ENCODE measurements at regions not wholly inside any gene's neighbourhood (a gene's known extent, or its start where the extent isn't known, plus 50 kb on each side); places are given as distances from the start of the nearest gene placed in this dataset.

DNA sequence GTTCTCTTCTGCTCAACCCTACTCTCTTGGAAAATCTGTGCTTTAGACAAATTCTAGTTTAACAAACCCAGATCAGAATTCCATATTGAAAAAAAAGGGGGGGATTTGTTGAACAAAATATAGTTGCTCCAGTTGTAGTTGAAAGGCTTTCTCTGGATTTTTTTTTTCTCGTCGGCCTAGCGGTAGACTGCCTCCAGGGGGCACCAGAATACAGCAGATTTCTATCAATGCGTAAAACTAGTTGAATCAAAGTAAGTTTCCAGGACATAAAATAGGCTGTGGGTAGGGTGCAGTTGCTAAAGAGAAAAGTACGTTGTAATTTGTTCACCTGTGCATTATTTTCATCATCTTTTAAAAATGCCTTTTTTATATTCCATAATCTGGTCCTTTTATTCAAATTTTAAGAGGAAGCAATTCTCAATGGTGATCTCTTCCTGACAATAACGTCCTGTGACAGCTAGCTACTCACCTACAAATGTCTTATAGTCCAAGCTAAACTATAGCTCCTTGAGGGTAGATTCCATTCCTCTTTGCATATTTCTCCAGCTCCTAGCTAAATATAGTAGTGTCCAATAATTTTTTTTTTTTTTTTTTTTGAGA, 105.4 kb downstream of the PERP start:
- in situ Hi-C loops (cut with MboI; ENCODE audit: low sequenced_read_pairs) = loop anchor here (5.0 to 10.0 kb wide), 2 partner anchors 110 to 297 kb away; no protein-coding TSS in a partner anchor

GRCh38 chr6:138004430-138005287, 102.6 kb downstream of the PERP start:
- in situ Hi-C loops (cut with MboI; ENCODE audit: low sequenced_read_pairs) = loop anchor here (5.0 to 10.0 kb wide), 2 partner anchors 108 to 300 kb away; no protein-coding TSS in a partner anchor

- in situ Hi-C loops (cut with MboI; ENCODE audit: low sequenced_read_pairs) = loop anchor here (10.0 kb wide), 1 partner anchor 301 kb away; no protein-coding TSS in a partner anchor
Measured at GRCh38 chr6:138005846-138006245, 101.4 kb downstream of the PERP start.

GRCh38 chr6:138007014-138007472, 100.2 kb downstream of the PERP start:
- in situ Hi-C loops (cut with MboI; ENCODE audit: low sequenced_read_pairs) = loop anchor here (10.0 kb wide), 1 partner anchor 302 kb away; no protein-coding TSS in a partner anchor

- in situ Hi-C loops (cut with MboI; ENCODE audit: low sequenced_read_pairs) = loop anchor here (10.0 kb wide), 1 partner anchor 304 kb away; no protein-coding TSS in a partner anchor
Measured at GRCh38 chr6:138008791-138009190, 98.4 kb downstream of the PERP start.

GRCh38 chr6:138011413-138011812, 95.8 kb downstream of the PERP start:
- in situ Hi-C loops (cut with MboI; ENCODE audit: low sequenced_read_pairs) = no loop called here

- in situ Hi-C loops (cut with MboI; ENCODE audit: low sequenced_read_pairs) = no loop called here
Measured at GRCh38 chr6:138012682-138013081, 94.5 kb downstream of the PERP start.

GRCh38 chr6:138013959-138014358, 93.3 kb downstream of the PERP start:
- in situ Hi-C loops (cut with MboI; ENCODE audit: low sequenced_read_pairs) = no loop called here

GRCh38 chr6:138017166-138017757, 90.0 kb downstream of the PERP start:
- in situ Hi-C loops (cut with MboI; ENCODE audit: low sequenced_read_pairs) = no loop called here

DNA sequence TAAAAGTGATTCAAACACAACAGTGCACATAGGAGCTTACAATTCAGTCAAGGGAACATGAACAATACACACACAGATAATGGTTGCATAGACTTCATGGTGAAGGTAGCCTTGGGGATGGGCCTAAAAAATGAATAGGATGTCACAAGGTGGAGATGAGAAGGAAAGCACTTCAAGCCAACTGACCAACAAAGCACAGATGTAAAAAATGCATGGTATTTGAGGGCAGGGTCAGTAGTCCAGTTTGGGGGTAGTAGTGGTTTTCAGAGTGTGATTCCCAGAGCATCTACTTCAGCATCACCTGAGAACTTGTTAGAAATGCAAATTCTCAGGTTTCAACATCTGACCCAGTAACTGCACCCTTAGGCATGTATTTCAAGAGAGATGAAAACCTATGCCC, 88.9 kb downstream of the PERP start:
- in situ Hi-C loops (cut with MboI; ENCODE audit: low sequenced_read_pairs) = no loop called here

- in situ Hi-C loops (cut with MboI; ENCODE audit: low sequenced_read_pairs) = no loop called here
Measured at GRCh38 chr6:138025528-138025978, 81.7 kb downstream of the PERP start.

DNA sequence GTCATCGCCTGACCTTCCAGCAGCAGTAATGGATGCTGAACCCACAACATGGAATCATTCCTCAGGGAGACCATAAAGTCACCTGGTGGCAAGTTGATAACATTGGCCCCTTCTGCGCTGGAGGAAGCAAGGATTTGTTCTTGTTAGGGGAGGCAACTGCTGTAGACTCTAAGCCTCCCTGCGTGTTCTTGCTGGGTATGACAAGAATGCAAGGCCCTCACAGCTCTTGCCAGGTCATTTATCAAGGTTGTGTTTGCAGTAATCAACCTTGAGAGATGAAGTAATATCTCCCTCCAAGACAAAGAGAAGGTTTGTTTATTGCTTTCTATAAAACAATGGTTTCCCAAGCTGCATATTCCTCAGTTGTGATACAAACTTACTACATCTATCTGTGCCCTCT, 80.9 kb downstream of the PERP start:
- in situ Hi-C loops (cut with MboI; ENCODE audit: low sequenced_read_pairs) = no loop called here

GRCh38 chr6:138028893-138029292, 78.3 kb downstream of the PERP start:
- in situ Hi-C loops (cut with MboI; ENCODE audit: low sequenced_read_pairs) = no loop called here

DNA sequence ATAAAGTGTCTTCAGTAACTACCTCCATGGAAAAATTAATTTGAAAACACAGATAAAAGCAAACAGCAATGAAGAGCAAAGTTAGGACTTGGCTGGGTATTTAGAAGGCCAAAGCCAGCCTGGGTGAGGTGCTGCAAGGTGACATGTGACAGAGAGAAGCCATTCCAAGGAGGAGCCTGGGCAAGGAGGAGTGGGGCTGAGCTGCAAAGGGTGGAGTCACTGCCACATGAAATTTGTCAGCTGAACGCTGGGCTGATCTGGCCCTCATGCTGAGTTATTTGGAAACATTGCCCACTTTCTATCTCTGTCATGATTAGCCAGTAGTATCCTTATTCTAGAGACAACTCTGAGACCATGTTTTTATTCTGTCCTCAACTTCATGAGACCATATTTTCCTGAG, 76.3 kb downstream of the PERP start:
- in situ Hi-C loops (cut with MboI; ENCODE audit: low sequenced_read_pairs) = no loop called here

DNA sequence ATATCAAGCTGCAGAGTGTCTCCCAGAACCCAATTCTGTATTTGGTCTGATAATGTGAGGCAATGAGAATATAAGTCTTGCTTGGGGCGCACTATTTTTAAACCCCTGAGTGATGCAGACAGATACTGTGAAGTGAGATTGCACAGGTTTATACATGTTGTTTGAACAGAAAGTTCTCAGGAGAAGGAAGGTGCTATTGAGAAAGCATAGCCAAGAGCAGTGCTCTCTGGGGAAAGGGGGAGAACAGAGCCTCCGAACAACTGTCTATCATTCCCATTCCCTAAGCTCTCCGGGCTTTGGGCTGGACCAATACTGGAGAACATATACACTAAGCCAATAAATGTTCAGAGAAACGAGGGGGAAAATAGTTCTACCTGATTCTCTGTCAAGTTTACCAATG, 75.8 kb downstream of the PERP start:
- in situ Hi-C loops (cut with MboI; ENCODE audit: low sequenced_read_pairs) = no loop called here

GRCh38 chr6:138031850-138032249, 75.4 kb downstream of the PERP start:
- in situ Hi-C loops (cut with MboI; ENCODE audit: low sequenced_read_pairs) = no loop called here

- in situ Hi-C loops (cut with MboI; ENCODE audit: low sequenced_read_pairs) = no loop called here
Measured at GRCh38 chr6:138032571-138032970, 74.6 kb downstream of the PERP start.

- in situ Hi-C loops (cut with MboI; ENCODE audit: low sequenced_read_pairs) = no loop called here
Measured at GRCh38 chr6:138034229-138034628, 73.0 kb downstream of the PERP start.

- in situ Hi-C loops (cut with MboI; ENCODE audit: low sequenced_read_pairs) = no loop called here
Measured at GRCh38 chr6:138035070-138035469, 72.1 kb downstream of the PERP start.

DNA sequence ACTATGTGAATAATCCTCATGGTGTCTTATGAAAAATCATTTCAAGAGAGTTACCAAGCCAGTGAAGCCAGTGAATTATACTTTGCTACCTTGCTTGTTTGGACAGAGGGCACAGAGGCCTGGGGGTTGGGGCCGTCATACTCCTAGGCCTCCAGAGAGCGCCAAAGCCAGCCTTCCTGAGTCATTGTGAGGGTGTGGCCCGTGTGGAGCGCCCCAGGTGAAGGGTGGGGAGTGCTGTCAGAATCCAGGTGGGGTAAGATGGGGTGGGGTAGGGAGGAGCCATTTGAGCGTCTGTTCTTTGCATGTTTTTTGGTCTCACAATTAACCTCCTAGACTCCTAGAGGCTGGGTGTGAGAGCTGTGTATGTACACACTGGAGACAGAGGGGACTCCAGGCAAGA, 71.1 kb downstream of the PERP start:
- in situ Hi-C loops (cut with MboI; ENCODE audit: low sequenced_read_pairs) = no loop called here

DNA sequence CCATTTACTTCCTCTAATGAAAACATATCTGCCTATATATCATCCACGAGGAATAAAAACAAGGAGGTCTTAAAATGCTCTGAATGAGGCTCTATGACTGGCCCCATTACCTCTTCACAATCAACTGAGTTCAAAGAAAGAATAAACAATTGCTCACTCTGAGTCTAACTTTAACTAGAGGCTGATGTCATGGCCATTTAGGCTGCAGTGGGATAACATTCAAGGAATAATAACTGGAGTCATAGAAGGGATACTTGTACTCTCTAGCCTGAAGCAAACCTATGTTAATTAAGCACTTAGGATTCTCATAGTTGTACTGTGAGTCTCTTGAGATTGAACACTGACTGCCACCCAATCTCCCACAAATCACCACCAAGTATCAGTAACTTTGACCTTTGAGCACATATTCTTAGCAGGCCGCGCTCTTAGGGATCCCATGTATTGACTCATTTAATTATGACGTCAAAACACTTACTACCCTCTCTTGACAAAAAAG, 70.2 kb downstream of the PERP start:
- in situ Hi-C loops (cut with MboI; ENCODE audit: low sequenced_read_pairs) = no loop called here
